ENCODE measurements at regions not wholly inside any gene's neighbourhood (a gene's known extent, or its start where the extent isn't known, plus 50 kb on each side); places are given as distances from the start of the nearest gene placed in this dataset.

DNA sequence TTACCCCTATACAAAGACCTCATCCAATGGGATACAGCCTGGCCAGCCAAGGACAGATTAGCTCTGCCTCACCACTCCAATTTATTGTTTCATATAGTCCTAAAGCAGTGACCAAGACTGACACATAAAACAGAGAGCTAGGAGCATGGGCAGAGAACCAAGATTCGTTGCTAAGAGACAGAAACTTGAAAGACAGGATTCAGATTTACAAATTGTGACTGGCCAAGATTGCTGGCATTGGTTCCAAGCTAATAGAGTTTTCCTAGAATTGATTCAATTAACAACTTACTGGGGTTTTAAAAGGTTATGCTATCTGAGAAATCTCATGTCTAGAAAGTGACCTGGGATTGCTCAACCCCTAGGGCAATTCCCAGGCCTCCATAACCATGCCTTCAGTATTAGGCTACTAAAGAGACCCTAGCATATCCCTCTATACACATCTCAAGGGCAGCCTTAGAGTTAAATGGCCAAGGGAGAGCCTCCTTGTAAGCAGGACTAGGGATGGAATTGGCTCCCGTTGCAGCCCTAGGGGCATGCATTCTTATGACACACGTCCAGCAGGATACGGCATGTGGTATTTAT lies 75.6 kb downstream of the ICOS start:
- H3K9me3 Mint-ChIP-seq = peaks cover 2% of the 10 kb centered on the region
- no peak overlapping the region for H3K4me3 Mint-ChIP-seq
- DNase-seq (ENCODE audit: low spot score in 2 of 2) = no peak
- H3K36me3 Mint-ChIP-seq = no peaks in the 10 kb centered on the region
- H3K4me1 Mint-ChIP-seq = no peaks in the 10 kb centered on the region
- H3K27me3 Mint-ChIP-seq = no peaks in the 10 kb centered on the region
- ATAC-seq (ENCODE audit: low read depth) = no peak
- no peak overlapping the region for H3K27ac Mint-ChIP-seq

DNA sequence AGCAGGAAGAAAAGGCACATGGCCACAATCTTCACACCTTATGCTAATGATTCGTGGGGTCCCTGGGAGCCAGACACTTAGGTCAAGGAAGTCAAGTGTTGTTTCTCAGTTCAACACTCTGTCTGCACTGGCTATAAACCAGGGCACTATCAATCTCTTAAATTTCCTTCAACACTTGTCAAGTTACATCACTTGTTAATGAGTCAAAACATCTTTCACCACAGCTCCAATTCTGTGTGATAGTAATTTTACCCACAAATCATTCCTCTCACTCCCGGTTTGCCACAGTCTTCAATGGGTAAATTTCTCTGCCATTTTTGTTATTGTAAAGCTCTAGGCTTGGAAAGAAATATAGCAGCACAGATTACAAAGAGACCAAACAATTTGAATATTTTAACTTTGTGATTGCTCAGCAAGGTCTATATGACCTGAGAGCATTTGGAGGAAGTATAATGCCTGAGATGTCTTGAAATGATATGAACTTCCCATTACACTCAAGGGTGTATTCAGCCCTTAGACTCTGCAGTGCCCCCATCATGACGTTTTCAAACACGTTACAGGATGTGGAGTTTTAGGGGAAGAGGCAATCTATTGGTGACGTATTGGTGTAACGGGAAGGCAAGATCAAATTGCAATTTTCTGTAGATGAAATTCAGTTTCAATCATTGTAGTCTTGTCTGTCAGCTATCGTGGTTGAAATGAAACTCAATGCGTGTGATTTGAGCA lies 78.7 kb downstream of the ICOS start:
- no peak overlapping the region for H3K4me3 Mint-ChIP-seq
- no peaks in the 10 kb centered on the region for H3K4me1 Mint-ChIP-seq
- no peak for DNase-seq (ENCODE audit: low spot score in 2 of 2)
- no peak for ATAC-seq (ENCODE audit: low read depth)
- no peaks in the 10 kb centered on the region for H3K9me3 Mint-ChIP-seq
- H3K36me3 Mint-ChIP-seq = no peaks in the 10 kb centered on the region
- H3K27me3 Mint-ChIP-seq = peaks cover 8% of the 10 kb centered on the region
- H3K27ac Mint-ChIP-seq = no peak overlapping the region

DNA sequence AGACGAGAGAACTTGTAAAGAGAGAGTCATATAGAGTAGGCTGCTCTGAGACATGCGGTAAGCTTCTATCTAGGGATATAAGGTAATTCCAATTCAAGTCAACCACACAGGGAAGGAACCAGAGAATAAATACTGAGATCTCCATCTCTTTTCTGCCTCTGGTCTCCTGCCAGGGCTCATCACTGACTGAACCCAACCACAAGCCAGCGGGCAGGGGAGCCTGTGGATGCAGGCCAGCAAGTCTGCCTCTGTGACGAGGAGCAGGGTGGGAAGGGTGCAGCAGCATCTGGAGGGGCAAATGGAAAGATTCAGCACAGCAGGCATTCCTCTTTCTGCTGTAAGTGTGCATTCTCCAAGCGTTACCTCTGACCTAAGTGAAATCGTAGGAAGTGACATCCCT lies 82.2 kb downstream of the ICOS start:
- DNase-seq (ENCODE audit: low spot score in 2 of 2) = no peak

DNA sequence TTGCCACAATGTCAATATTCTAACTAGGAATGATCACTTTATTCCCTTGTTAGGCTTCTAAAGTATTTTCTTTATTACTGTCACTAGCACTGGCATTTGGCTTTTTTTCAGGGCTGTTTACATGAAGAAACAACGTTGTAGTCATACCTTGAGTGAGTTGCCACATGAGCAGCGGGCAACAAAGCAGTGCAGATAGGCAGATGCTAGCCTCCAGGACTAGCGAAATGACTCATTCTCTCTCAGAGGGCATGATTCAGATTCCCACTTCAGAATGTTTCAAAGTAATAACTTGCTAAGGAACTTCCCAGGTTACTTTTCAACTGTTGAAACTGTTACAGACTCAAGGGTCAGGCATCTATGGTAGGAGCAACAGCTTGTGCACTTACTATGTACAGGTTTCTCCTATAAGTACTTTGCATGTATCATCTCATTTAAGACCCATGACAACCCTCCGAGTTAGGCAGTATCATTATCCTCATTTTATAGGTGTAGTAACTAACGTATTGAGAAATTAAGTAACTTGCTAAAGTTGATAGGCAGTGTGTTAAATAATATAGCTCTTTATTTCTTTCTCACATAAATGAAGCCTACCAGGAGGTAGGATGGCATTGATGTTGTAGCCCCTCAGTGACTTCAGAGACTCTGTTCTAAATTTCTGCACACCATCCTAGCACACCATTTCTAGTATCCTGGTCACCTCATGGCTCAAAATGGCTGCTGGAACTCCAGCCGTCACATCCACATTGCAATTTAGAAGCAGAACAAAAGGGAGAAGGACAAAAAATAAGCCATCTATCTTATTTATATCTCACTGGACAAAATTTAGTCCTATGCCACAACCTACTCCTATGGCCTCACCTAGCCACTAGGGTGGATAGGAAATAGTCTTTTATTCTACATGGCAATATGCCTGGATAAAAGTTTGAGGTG lies 83.3 kb downstream of the ICOS start:
- Mint-ChIP-seq H3K36me3 (no peaks in the 10 kb centered on the region), H3K27ac (no peak overlapping the region), H3K4me1 (no peaks in the 10 kb centered on the region), H3K4me3 (no peak overlapping the region), H3K27me3 (peaks cover 8% of the 10 kb centered on the region), H3K9me3 (no peaks in the 10 kb centered on the region)
- DNase-seq (ENCODE audit: low spot score in 2 of 2) (no peak), ATAC-seq (ENCODE audit: low read depth) (no peak)

More for the DNA sequence above, 82.2 kb downstream of the ICOS start:
- Mint-ChIP-seq H3K4me3 (no peak overlapping the region), H3K27me3 (peaks cover 8% of the 10 kb centered on the region), H3K4me1 (no peaks in the 10 kb centered on the region), H3K9me3 (no peaks in the 10 kb centered on the region), H3K27ac (no peak overlapping the region), H3K36me3 (no peaks in the 10 kb centered on the region)
- no peak for ATAC-seq (ENCODE audit: low read depth)

DNA sequence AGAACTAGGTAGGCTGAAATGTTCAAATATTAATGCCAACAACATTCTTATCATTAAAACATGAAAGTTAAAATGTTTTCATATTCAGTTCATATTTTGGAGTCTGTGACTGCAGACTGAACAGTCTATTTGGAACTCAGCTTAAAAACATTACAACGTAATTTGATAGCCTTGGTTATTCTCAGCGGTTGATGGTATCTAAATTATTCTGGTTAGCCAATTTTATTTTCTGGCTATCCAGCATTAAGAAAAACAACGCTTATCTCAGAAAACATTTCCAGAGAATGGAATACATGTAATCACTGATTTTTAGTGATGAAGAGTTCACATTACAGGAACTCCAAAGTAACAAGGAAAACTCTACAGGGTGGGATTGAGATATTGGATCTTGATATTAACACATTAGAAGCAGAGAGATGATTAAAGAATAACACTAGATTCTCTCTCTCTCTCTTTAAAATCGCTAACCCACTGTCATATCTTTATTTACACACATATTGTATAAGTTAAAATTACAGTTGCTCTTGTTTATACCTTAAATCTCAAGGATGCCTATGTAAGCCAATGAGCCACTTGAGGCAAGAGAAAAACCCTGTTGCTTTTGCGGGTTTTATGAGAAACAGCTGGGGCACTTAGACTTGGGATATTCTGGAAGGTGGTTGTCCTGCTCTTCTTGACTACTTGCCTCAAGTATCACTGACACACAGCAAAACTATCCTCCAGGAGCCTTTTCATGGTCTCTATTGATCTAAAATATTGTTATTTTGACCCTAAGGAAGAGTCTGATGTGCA lies 84.9 kb downstream of the ICOS start:
- Mint-ChIP-seq H3K27ac (no peak overlapping the region), H3K27me3 (peaks cover 10% of the 10 kb centered on the region), H3K4me1 (no peaks in the 10 kb centered on the region), H3K36me3 (no peaks in the 10 kb centered on the region), H3K4me3 (no peak overlapping the region), H3K9me3 (no peaks in the 10 kb centered on the region)
- DNase-seq (ENCODE audit: low spot score in 2 of 2) = no peak
- no peak for ATAC-seq (ENCODE audit: low read depth)

DNA sequence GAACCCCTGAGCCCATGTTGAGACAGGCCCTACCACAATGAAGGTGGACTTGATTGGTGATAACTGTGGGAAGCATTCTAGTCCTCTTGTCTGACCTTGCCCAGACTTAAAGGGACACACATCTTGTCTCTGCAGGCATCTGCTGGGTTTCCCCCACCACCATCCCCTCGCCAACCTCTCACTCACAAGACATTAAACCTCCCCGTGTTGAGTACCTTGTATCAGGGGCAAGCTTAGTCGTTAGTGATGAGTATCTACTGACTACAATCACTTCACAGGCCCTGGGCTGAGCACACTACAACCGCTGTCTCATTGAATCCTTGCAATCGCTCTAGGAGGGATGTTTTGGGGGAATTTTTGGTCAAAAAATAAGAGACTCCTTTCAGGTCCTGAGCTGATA lies 86.0 kb downstream of the ICOS start:
- ATAC-seq (ENCODE audit: low read depth) (no peak), DNase-seq (ENCODE audit: low spot score in 2 of 2) (no peak)
- Mint-ChIP-seq H3K4me3 (no peak overlapping the region), H3K27me3 (peaks cover 10% of the 10 kb centered on the region), H3K36me3 (no peaks in the 10 kb centered on the region), H3K4me1 (peaks cover under 1% of the 10 kb centered on the region), H3K9me3 (no peaks in the 10 kb centered on the region), H3K27ac (no peak overlapping the region)

DNA sequence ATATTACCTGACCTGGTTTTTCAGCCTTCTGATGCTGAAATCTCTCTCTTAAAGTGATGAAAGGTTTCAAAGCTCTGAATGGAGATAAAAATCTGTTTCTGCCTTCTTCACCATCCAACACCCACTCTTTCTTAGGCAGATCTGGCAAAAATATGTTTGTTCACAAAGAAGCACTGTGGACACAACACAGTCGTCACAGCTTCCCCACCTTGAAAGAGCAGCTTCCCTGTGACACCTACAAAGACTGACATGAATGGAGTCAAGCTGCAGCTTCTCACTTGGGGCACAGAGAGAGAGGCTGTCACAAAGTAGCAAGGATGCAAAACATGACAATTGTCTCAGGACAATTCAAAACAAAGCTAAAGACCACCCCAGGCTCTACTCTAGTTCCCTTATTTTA lies 86.5 kb downstream of the ICOS start:
- no peaks in the 10 kb centered on the region for H3K9me3 Mint-ChIP-seq
- no peak overlapping the region for H3K4me3 Mint-ChIP-seq
- no peak for ATAC-seq (ENCODE audit: low read depth)

DNA sequence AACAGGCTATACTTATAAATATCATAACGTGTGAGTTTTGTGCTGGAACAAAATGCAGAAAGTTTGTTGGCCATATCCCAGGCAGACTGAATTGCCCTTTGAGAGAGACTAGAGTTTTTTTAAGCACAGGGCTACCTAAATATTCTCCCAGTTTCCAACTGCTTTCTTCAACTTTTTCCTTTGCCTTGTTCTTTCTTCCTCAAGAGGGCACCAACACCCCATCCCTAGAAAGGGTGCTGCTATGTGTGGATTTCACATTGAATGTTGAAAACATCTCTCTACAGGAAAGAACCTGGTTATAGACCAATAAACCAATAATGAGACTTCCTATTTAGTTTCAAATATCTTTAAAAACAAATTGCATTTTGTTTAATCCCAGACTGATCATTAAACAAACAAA lies 87.9 kb downstream of the ICOS start:
- H3K27me3 Mint-ChIP-seq = peaks cover 3% of the 10 kb centered on the region
- ATAC-seq (ENCODE audit: low read depth) (no peak), DNase-seq (ENCODE audit: low spot score in 2 of 2) (no peak)
- no peak overlapping the region for H3K4me3 Mint-ChIP-seq
- no peak overlapping the region for H3K27ac Mint-ChIP-seq
- H3K9me3 Mint-ChIP-seq = no peaks in the 10 kb centered on the region
- H3K36me3 Mint-ChIP-seq = no peaks in the 10 kb centered on the region
- peaks cover 2% of the 10 kb centered on the region for H3K4me1 Mint-ChIP-seq

More for the DNA sequence above, 86.5 kb downstream of the ICOS start:
- peaks cover 6% of the 10 kb centered on the region for H3K27me3 Mint-ChIP-seq
- H3K27ac Mint-ChIP-seq = no peak overlapping the region
- H3K4me1 Mint-ChIP-seq = peaks cover 2% of the 10 kb centered on the region
- no peak for DNase-seq (ENCODE audit: low spot score in 2 of 2)
- H3K36me3 Mint-ChIP-seq = no peaks in the 10 kb centered on the region

DNA sequence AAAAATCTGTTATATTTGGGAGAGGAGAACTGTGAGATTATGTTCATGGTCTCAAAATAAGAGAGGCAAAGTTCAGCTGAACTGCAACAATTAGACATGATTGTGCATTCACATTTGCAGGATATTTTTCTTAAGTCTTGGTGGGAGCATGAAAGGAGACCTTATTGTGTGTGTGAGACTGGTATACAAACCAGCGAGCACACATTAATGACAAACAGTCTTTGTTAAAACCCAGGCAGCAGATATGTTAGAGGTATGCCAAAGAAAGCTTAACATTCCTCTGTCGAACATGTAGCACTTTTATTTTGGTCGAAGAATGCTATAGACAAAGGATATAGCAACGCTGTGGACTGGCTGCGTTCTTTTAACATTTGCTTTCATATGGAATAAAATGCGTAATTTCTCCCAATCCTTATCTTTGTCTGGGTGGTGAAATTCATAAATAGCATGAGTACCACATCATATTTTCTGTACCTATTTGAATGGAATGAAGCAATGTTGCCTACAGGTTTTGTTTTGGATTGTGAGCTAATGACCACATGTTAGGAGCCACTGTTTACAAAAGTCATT lies 88.4 kb downstream of the ICOS start:
- no peak overlapping the region for H3K27ac Mint-ChIP-seq
- DNase-seq (ENCODE audit: low spot score in 2 of 2) (no peak), ATAC-seq (ENCODE audit: low read depth) (no peak)
- no peaks in the 10 kb centered on the region for H3K36me3 Mint-ChIP-seq
- no peak overlapping the region for H3K4me3 Mint-ChIP-seq
- no peaks in the 10 kb centered on the region for H3K9me3 Mint-ChIP-seq
- peaks cover 2% of the 10 kb centered on the region for H3K4me1 Mint-ChIP-seq
- peaks cover 3% of the 10 kb centered on the region for H3K27me3 Mint-ChIP-seq

DNA sequence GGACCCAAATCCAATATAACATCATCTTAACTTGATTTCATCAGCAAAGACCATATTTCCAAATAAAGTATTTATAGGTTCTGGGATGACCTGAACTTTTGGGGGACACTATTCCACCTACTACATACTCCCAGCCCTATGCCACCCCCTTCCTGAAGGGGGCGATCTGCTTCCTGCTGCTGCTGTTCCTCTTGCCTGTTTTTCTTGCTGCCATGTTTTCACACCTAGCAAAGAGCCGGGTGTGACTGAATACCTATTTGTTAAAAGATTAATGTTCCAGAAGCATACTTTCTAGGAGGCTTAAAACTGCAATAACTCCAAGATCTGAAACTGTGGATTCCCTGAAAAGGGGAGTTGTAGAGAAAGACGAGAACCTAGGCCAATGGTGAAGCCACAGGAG lies 89.7 kb downstream of the ICOS start:
- ATAC-seq (ENCODE audit: low read depth) (no peak), DNase-seq (ENCODE audit: low spot score in 2 of 2) (no peak)
- H3K9me3 Mint-ChIP-seq = no peaks in the 10 kb centered on the region
- H3K4me3 Mint-ChIP-seq = no peak overlapping the region
- H3K4me1 Mint-ChIP-seq = peaks cover 2% of the 10 kb centered on the region
- H3K36me3 Mint-ChIP-seq = no peaks in the 10 kb centered on the region
- H3K27ac Mint-ChIP-seq = no peak overlapping the region
- peaks cover 1% of the 10 kb centered on the region for H3K27me3 Mint-ChIP-seq

DNA sequence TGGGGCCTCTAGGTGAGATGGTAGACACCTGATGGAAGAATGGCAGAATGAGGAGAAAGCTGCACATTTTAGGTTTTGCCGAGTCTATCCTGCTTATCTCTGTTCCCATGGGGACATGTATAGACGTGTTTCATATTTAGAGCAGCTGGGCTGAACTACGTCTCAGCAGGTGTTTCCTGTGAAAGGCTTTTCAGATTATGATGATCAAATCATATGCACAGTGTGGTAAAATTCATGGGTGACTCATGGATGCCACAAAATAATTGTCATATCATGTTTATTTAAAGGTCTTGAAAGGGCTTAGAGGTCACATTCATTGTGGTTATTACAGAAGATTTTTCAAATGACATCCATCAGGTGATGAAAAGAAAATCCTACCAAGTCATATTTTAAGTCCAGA lies 90.5 kb downstream of the ICOS start:
- ATAC-seq (ENCODE audit: low read depth) (peak; percentile 44), DNase-seq (ENCODE audit: low spot score in 2 of 2) (no peak)
- H3K27me3 Mint-ChIP-seq = peaks cover 1% of the 10 kb centered on the region
- no peaks in the 10 kb centered on the region for H3K36me3 Mint-ChIP-seq
- no peaks in the 10 kb centered on the region for H3K9me3 Mint-ChIP-seq
- H3K27ac Mint-ChIP-seq = no peak overlapping the region
- H3K4me3 Mint-ChIP-seq = no peak overlapping the region
- peaks cover 2% of the 10 kb centered on the region for H3K4me1 Mint-ChIP-seq

DNA sequence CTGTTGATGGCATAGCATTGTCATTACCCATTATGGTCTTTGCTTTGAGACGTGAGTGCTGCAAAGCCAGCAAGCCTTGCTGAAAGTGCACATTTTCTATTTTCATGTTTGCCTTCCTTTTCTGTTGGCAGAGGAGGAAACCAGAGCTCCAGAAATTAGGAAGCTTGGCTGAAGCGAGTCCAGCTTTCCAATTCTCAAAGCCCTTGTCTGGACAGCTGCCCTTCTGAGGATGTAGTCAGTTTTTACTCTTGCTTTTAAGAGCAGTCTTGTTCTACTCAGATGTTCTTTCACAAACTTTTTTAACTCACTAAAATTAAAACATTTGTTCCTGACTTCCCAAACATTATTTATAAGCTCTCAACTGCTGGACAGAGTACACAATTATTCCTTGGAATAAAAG lies 93.8 kb downstream of the ICOS start:
- ATAC-seq (ENCODE audit: low read depth) = no peak
- peaks cover 2% of the 10 kb centered on the region for H3K4me1 Mint-ChIP-seq
- DNase-seq (ENCODE audit: low spot score in 2 of 2) = no peak
- no peaks in the 10 kb centered on the region for H3K9me3 Mint-ChIP-seq
- no peak overlapping the region for H3K4me3 Mint-ChIP-seq
- H3K27ac Mint-ChIP-seq = no peak overlapping the region
- H3K27me3 Mint-ChIP-seq = peaks cover 1% of the 10 kb centered on the region
- no peaks in the 10 kb centered on the region for H3K36me3 Mint-ChIP-seq

DNA sequence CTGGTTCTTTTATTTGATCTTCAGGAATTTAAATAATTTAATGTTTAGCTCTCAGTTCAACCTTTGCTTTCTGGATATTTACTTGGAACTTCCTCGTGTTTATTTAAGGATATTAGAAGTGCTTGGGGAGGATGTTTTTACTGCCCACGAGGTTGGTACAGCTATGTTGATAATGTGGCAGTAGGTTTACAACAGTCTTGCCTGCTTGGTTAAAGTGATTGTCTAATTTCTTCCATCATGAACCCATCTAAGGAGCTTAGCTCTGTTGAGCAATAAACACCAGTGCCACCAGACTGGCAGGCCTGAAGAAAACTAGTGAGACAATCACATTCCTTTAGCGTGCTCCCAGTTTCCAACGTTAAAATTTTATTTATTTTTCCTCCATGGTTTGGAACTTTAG lies 94.5 kb downstream of the ICOS start:
- no peak overlapping the region for H3K27ac Mint-ChIP-seq
- no peak for DNase-seq (ENCODE audit: low spot score in 2 of 2)

More for the DNA sequence above, 94.5 kb downstream of the ICOS start:
- H3K4me1 Mint-ChIP-seq = peaks cover 2% of the 10 kb centered on the region
- H3K9me3 Mint-ChIP-seq = no peaks in the 10 kb centered on the region
- ATAC-seq (ENCODE audit: low read depth) = no peak
- no peaks in the 10 kb centered on the region for H3K36me3 Mint-ChIP-seq
- H3K4me3 Mint-ChIP-seq = no peak overlapping the region
- H3K27me3 Mint-ChIP-seq = peaks cover under 1% of the 10 kb centered on the region
